WTC11 (cell line): ENCODE measurements at regions not wholly inside any gene's neighbourhood (a gene's known extent, or its start where the extent isn't known, plus 50 kb on each side); places are given as distances from the start of the nearest gene placed in this dataset.

ENCODE experiments used
- ATAC-seq: fragments of 200-7000 bp; cut with Tn5 transposase; 2 replicates; pipeline ENCODE4 v1.10.0; 2021; ENCODE audit warnings: mild to moderate bottlenecking, moderate library complexity
- CTCF ChIA-PET: fragments of 300-600 bp; sonication (Branson Sonifier 250); formaldehyde crosslinking; loops from one replicate; lab custom pipeline; 2021; ENCODE audit warnings: antibody characterized with exemption; lab: Charles Lee
- POLR2A ChIA-PET: fragments of 350-600 bp; sonication (Branson Sonifier 250); formaldehyde crosslinking; loops from one replicate; lab custom pipeline; 2021; ENCODE audit warnings: antibody characterized with exemption; lab: Charles Lee
- DNase-seq: peaks from one replicate; pipeline ENCODE4 v3.0.0; 2021; ENCODE audit warnings: low spot score
- H3K27ac Mint-ChIP-seq: 2 replicates; pipeline ENCODE4 v1.8.0; 2021; ENCODE audit warnings: mixed read lengths
- H3K27me3 Mint-ChIP-seq: 2 replicates; pipeline ENCODE4 v1.8.0; 2021; ENCODE audit warnings: low read depth, mild to moderate bottlenecking, moderate library complexity, mixed read lengths
- H3K36me3 Mint-ChIP-seq: 2 replicates; pipeline ENCODE4 v1.8.0; 2021; ENCODE audit warnings: mixed read lengths
- H3K4me1 Mint-ChIP-seq: 2 replicates; pipeline ENCODE4 v1.8.0; 2022; ENCODE audit warnings: mixed read lengths
- H3K4me3 Mint-ChIP-seq: 2 replicates; pipeline ENCODE4 v1.8.0; 2021; ENCODE audit warnings: mild to moderate bottlenecking, moderate library complexity, mixed read lengths
- H3K9me3 Mint-ChIP-seq: 2 replicates; pipeline ENCODE4 v1.8.0; 2021; ENCODE audit warnings: mixed read lengths
- ARID4B ChIP-seq: sonication (generic); formaldehyde crosslinking; IDR thresholded peaks from 2 replicates; pipeline ENCODE4 v1.8.0; 2023; ENCODE audit warnings: missing genetic modification reagents, mild to moderate bottlenecking, borderline replicate concordance
- ATF2 ChIP-seq: sonication (generic); formaldehyde crosslinking; IDR thresholded peaks from 2 replicates; pipeline ENCODE4 v1.8.1; 2022; ENCODE audit warnings: low read depth, missing genetic modification reagents, borderline replicate concordance
- ATF6 ChIP-seq: sonication (generic); formaldehyde crosslinking; IDR thresholded peaks from 2 replicates; pipeline ENCODE4 v1.8.1; 2023; ENCODE audit warnings: mild to moderate bottlenecking, missing genetic modification reagents
- E2F5 ChIP-seq: sonication (generic); formaldehyde crosslinking; IDR thresholded peaks from 2 replicates; pipeline ENCODE4 v1.8.1; 2022; ENCODE audit warnings: mild to moderate bottlenecking, moderate library complexity, missing genetic modification reagents
- ESRRA ChIP-seq: sonication (generic); formaldehyde crosslinking; IDR thresholded peaks from 2 replicates; pipeline ENCODE4 v1.8.1; 2022; ENCODE audit warnings: mild to moderate bottlenecking, missing genetic modification reagents, borderline replicate concordance
- ETV6 ChIP-seq: sonication (generic); formaldehyde crosslinking; IDR thresholded peaks from 2 replicates; pipeline ENCODE4 v1.8.1; 2022; ENCODE audit warnings: mild to moderate bottlenecking, missing genetic modification reagents
- FOXJ3 ChIP-seq: sonication (generic); formaldehyde crosslinking; IDR thresholded peaks from 2 replicates; pipeline ENCODE4 v1.9.0; 2021; ENCODE audit warnings: missing genetic modification reagents, mild to moderate bottlenecking, borderline replicate concordance
- RELA ChIP-seq: sonication (generic); formaldehyde crosslinking; IDR thresholded peaks from 2 replicates; pipeline ENCODE4 v1.8.1; 2022; ENCODE audit warnings: missing genetic modification reagents, mild to moderate bottlenecking, borderline replicate concordance
- SOX15 ChIP-seq: fragments of 250-450 bp; sonication (Bioruptor Pico); IDR thresholded peaks from 2 replicates; pipeline ENCODE4 v1.9.0; 2021; ENCODE audit warnings: mild to moderate bottlenecking
- TP53 ChIP-seq: sonication (generic); formaldehyde crosslinking; IDR thresholded peaks from 2 replicates; pipeline ENCODE4 v1.8.1; 2023; ENCODE audit warnings: mild to moderate bottlenecking, missing genetic modification reagents
- ZNF121 ChIP-seq: sonication (generic); formaldehyde crosslinking; IDR thresholded peaks from 2 replicates; pipeline ENCODE4 v1.8.0; 2023; ENCODE audit warnings: missing genetic modification reagents
- ZNF219 ChIP-seq: sonication (generic); formaldehyde crosslinking; IDR thresholded peaks from 2 replicates; pipeline ENCODE4 v1.8.0; 2023; ENCODE audit warnings: missing genetic modification reagents, mild to moderate bottlenecking, borderline replicate concordance
- ZNF396 ChIP-seq: fragments of 250-450 bp; sonication (Bioruptor Pico); IDR thresholded peaks from 2 replicates; pipeline ENCODE4 v1.8.0; 2021; ENCODE audit warnings: mild to moderate bottlenecking, moderate library complexity, borderline replicate concordance
- ZNF423 ChIP-seq: fragments of 250-450 bp; sonication (Bioruptor Pico); IDR thresholded peaks from 2 replicates; pipeline ENCODE4 v2.1.2; 2022; ENCODE audit warnings: mild to moderate bottlenecking, moderate library complexity
- ZNF425 ChIP-seq: fragments of 250-450 bp; sonication (Bioruptor Pico); conservative IDR thresholded peaks from 2 replicates; pipeline ENCODE4 v1.9.0; 2021; ENCODE audit warnings: mild to moderate bottlenecking
- TF ChIP-seq, protein P1 (sequence below): sonication (generic); formaldehyde crosslinking; IDR thresholded peaks from 2 replicates; pipeline ENCODE4 v1.8.1; 2023; ENCODE audit warnings: mild to moderate bottlenecking, missing genetic modification reagents
- TF ChIP-seq, protein P2 (sequence below): sonication (generic); formaldehyde crosslinking; IDR thresholded peaks from 2 replicates; pipeline ENCODE4 v1.8.0; 2022; ENCODE audit warnings: mild to moderate bottlenecking, missing genetic modification reagents
- TF ChIP-seq, protein P3 (sequence below): sonication (generic); formaldehyde crosslinking; IDR thresholded peaks from 2 replicates; pipeline ENCODE4 v1.8.1; 2023; ENCODE audit warnings: mild to moderate bottlenecking, missing genetic modification reagents, moderate library complexity

GRCh38 chr9:129549139-129549538, 71.8 kb downstream of the C9orf50 start:
- POLR2A ChIA-PET = no interaction called here
- no peak overlapping the region for H3K27ac Mint-ChIP-seq
- H3K27me3 Mint-ChIP-seq = peaks cover 44% of the 10 kb centered on the region
- H3K4me3 Mint-ChIP-seq = peak overlapping the region; percentile 66
- no peak for DNase-seq
- TF ChIP-seq E2F5 (CRISPR knock-in tag) (no peak), ESRRA (CRISPR knock-in tag) (no peak), ARID4B (CRISPR knock-in tag) (no peak), RELA (no peak), SOX15 (CRISPR knock-in tag) (no peak), ZNF425 (CRISPR knock-in tag) (no peak), ZNF396 (CRISPR knock-in tag) (no peak), ZNF219 (CRISPR knock-in tag) (no peak), ATF6 (no peak), FOXJ3 (CRISPR knock-in tag) (no peak), ZNF423 (CRISPR knock-in tag) (no peak), ETV6 (CRISPR knock-in tag) (no peak), ATF2 (CRISPR knock-in tag) (no peak), TP53 (no peak), ZNF121 (no peak)
- TF ChIP-seq, protein P1, sequence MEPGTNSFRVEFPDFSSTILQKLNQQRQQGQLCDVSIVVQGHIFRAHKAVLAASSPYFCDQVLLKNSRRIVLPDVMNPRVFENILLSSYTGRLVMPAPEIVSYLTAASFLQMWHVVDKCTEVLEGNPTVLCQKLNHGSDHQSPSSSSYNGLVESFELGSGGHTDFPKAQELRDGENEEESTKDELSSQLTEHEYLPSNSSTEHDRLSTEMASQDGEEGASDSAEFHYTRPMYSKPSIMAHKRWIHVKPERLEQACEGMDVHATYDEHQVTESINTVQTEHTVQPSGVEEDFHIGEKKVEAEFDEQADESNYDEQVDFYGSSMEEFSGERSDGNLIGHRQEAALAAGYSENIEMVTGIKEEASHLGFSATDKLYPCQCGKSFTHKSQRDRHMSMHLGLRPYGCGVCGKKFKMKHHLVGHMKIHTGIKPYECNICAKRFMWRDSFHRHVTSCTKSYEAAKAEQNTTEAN (CRISPR knock-in tag) = no peak
- TF ChIP-seq, protein P2, sequence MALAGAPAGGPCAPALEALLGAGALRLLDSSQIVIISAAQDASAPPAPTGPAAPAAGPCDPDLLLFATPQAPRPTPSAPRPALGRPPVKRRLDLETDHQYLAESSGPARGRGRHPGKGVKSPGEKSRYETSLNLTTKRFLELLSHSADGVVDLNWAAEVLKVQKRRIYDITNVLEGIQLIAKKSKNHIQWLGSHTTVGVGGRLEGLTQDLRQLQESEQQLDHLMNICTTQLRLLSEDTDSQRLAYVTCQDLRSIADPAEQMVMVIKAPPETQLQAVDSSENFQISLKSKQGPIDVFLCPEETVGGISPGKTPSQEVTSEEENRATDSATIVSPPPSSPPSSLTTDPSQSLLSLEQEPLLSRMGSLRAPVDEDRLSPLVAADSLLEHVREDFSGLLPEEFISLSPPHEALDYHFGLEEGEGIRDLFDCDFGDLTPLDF (CRISPR knock-in tag) = no peak
- TF ChIP-seq, protein P3, sequence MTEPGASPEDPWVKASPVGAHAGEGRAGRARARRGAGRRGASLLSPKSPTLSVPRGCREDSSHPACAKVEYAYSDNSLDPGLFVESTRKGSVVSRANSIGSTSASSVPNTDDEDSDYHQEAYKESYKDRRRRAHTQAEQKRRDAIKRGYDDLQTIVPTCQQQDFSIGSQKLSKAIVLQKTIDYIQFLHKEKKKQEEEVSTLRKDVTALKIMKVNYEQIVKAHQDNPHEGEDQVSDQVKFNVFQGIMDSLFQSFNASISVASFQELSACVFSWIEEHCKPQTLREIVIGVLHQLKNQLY = no peak
- no peaks in the 10 kb centered on the region for H3K9me3 Mint-ChIP-seq
- CTCF ChIA-PET = interaction anchor here (0.5 to 1.8 kb wide), 4 partner anchors 26 to 417 kb away, joined by 3 to 6 read pairs (median 4); no protein-coding TSS in a partner anchor
- no peaks in the 10 kb centered on the region; the same call in 1 of the 2 replicates for H3K36me3 Mint-ChIP-seq
- ATAC-seq = no peak
- peaks cover 14% of the 10 kb centered on the region for H3K4me1 Mint-ChIP-seq
